ENCODE measurements at regions not wholly inside any gene's neighbourhood (a gene's known extent, or its start where the extent isn't known, plus 50 kb on each side); places are given as distances from the start of the nearest gene placed in this dataset.

- ATAC-seq = no peak
- H3K79me2 ChIP-seq (ENCODE audit: insufficient read depth, low read length) = no peaks in the 10 kb centered on the region
- POLR2A ChIA-PET = no interaction called here
- CTCF ChIA-PET = interaction anchor here (0.9 to 1.4 kb wide), 2 partner anchors 228 to 264 kb away, joined by 3 to 6 read pairs; no protein-coding TSS in a partner anchor
- H3K27me3 ChIP-seq (ENCODE audit: insufficient read depth, low read length) = no peaks in the 10 kb centered on the region
- H3K4me2 ChIP-seq (ENCODE audit: low read length) = no peak overlapping the region
- no peaks in the 10 kb centered on the region for H3K9me2 ChIP-seq (ENCODE audit: insufficient read depth)
- no peak for TF ChIP-seq YY1 (IDR thresholded peaks at IDR 0.05; ENCODE audit: extremely low read depth, insufficient replicate concordance, low read depth, low read length)
- no peak for TF ChIP-seq SRF (IDR thresholded peaks at IDR 0.05; ENCODE audit: low read depth)
- no peak for TF ChIP-seq ELF1 (IDR thresholded peaks at IDR 0.05; ENCODE audit: borderline replicate concordance, low read depth)
- TF ChIP-seq RAD21 (IDR thresholded peaks at IDR 0.05; ENCODE audit: low read depth) = no peak
- TF ChIP-seq, protein P1, sequence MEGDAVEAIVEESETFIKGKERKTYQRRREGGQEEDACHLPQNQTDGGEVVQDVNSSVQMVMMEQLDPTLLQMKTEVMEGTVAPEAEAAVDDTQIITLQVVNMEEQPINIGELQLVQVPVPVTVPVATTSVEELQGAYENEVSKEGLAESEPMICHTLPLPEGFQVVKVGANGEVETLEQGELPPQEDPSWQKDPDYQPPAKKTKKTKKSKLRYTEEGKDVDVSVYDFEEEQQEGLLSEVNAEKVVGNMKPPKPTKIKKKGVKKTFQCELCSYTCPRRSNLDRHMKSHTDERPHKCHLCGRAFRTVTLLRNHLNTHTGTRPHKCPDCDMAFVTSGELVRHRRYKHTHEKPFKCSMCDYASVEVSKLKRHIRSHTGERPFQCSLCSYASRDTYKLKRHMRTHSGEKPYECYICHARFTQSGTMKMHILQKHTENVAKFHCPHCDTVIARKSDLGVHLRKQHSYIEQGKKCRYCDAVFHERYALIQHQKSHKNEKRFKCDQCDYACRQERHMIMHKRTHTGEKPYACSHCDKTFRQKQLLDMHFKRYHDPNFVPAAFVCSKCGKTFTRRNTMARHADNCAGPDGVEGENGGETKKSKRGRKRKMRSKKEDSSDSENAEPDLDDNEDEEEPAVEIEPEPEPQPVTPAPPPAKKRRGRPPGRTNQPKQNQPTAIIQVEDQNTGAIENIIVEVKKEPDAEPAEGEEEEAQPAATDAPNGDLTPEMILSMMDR (IDR thresholded peaks at IDR 0.05 in 2 of 3, conservative IDR thresholded peaks at IDR 0.05 in 1 of 3; ENCODE audit: borderline replicate concordance in 1 of 3, insufficient read depth in 1 of 3, low read depth in 2 of 3, low read length in 2 of 3) = no peak
- no peak for TF ChIP-seq CEBPB (IDR thresholded peaks at IDR 0.05; ENCODE audit: low read depth)
- TF ChIP-seq ZNF274 (IDR thresholded peaks at IDR 0.05; ENCODE audit: low read depth, low read length) = no peak
- TF ChIP-seq REST (IDR thresholded peaks at IDR 0.05; ENCODE audit: low read depth) = no peak
- TF ChIP-seq CBX3 (IDR thresholded peaks at IDR 0.05; ENCODE audit: low read depth) = no peak
- TF ChIP-seq TCF7L2 (IDR thresholded peaks at IDR 0.05; ENCODE audit: borderline replicate concordance, extremely low read depth, insufficient read depth, insufficient read length) = no peak
- TF ChIP-seq EGR1 (IDR thresholded peaks at IDR 0.05; ENCODE audit: low read depth) = no peak
- no peak overlapping the region for H3K27ac ChIP-seq (ENCODE audit: low read depth, low read length)
- H3K36me3 ChIP-seq (ENCODE audit: control insufficient read depth in 1 of 2, insufficient read depth in 2 of 2, low read length in 2 of 2) = no peaks in the 10 kb centered on the region
- H3K9ac ChIP-seq (ENCODE audit: low read length) = no peak overlapping the region
- intact Hi-C loops (cut with micrococcal nuclease) = no loop called here
- no peaks in the 10 kb centered on the region for H4K20me1 ChIP-seq (ENCODE audit: insufficient read depth)
- no peaks in the 10 kb centered on the region for H3K9me3 ChIP-seq (ENCODE audit: control insufficient read depth in 1 of 2, insufficient read depth in 1 of 2, low read depth in 1 of 2, low read length in 2 of 2)
- no peak overlapping the region for H2AFZ ChIP-seq (ENCODE audit: low read depth, low read length, poor library complexity, severe bottlenecking)
- RAD21 ChIA-PET (ENCODE audit: low non-redundant PET in 1 of 2, low total read pairs in 2 of 2, uncharacterized antibody in 2 of 2, unreplicated experiment in 2 of 2) = no interaction called here
- no TSS peak for BruUV-seq (replicated peaks)
- H3K4me1 ChIP-seq (ENCODE audit: control insufficient read depth in 1 of 2, insufficient read depth in 2 of 2, low read length in 2 of 2) = no peaks in the 10 kb centered on the region
- no peak overlapping the region for H3K4me3 ChIP-seq (replicated peaks in 1 of 2; ENCODE audit: low read depth in 1 of 2, low read length in 2 of 2)
- DNase-seq (ENCODE audit: low read depth, low spot score) = no peak
These were observed 253.0 kb downstream of the DCDC2C start for GRCh38 chr2:3956406-3956805.
